Mesothelial cell of epicardium (in vitro differentiated cells): ENCODE measurements at regions not wholly inside any gene's neighbourhood (a gene's known extent, or its start where the extent isn't known, plus 50 kb on each side); places are given as distances from the start of the nearest gene placed in this dataset.

Source experiments
- DNase-seq, 2 experiments: peaks; one replicate each; pipeline ENCODE4 v3.0.0; 2021; ENCODE audit warnings: low spot score in 2 of 2; ENCODE audit not compliant: unreplicated experiment in 2 of 2
- H3K27ac Mint-ChIP-seq: 2 replicates; pipeline ENCODE4 v1.8.0; 2021; ENCODE audit warnings: mixed read lengths
- H3K27me3 Mint-ChIP-seq: 2 replicates; pipeline ENCODE4 v1.8.0; 2021; ENCODE audit warnings: low read depth, mixed read lengths
- H3K36me3 Mint-ChIP-seq: 2 replicates; pipeline ENCODE4 v1.8.0; 2021; ENCODE audit warnings: mixed read lengths
- H3K4me1 Mint-ChIP-seq: 2 replicates; pipeline ENCODE4 v1.8.0; 2021; ENCODE audit warnings: mixed read lengths
- H3K4me3 Mint-ChIP-seq: 2 replicates; pipeline ENCODE4 v1.8.0; 2021; ENCODE audit warnings: mild to moderate bottlenecking, moderate library complexity, mixed read lengths
- H3K9me3 Mint-ChIP-seq: 2 replicates; pipeline ENCODE4 v1.8.0; 2021; ENCODE audit warnings: mixed read lengths
- CTCF ChIP-seq: fragments of 200-600 bp; sonication (generic); IDR thresholded peaks from one replicate; pipeline ENCODE4 v1.5.0; 2021; ENCODE audit warnings: antibody characterized with exemption; ENCODE audit not compliant: unreplicated experiment

GRCh38 chr2:193566886-193567285 lies 1372.2 kb upstream of the TMEFF2 start:
- peaks cover 3% of the 10 kb centered on the region for H3K4me1 Mint-ChIP-seq
- H3K27ac Mint-ChIP-seq = no peak overlapping the region
- H3K36me3 Mint-ChIP-seq = peaks cover 3% of the 10 kb centered on the region
- no peak overlapping the region for H3K4me3 Mint-ChIP-seq
- no peak for DNase-seq
- no peak for TF ChIP-seq CTCF
- H3K9me3 Mint-ChIP-seq = peaks cover 28% of the 10 kb centered on the region
- no peaks in the 10 kb centered on the region for H3K27me3 Mint-ChIP-seq

GRCh38 chr2:193566276-193566675 lies 1371.5 kb upstream of the TMEFF2 start:
- TF ChIP-seq CTCF = no peak
- H3K4me1 Mint-ChIP-seq = peaks cover 3% of the 10 kb centered on the region
- peaks cover 28% of the 10 kb centered on the region for H3K9me3 Mint-ChIP-seq
- H3K27ac Mint-ChIP-seq = no peak overlapping the region
- no peak overlapping the region for H3K4me3 Mint-ChIP-seq
- peaks cover 3% of the 10 kb centered on the region for H3K36me3 Mint-ChIP-seq
- no peak for DNase-seq
- no peaks in the 10 kb centered on the region for H3K27me3 Mint-ChIP-seq

- no peak overlapping the region for H3K4me3 Mint-ChIP-seq
- peaks cover 3% of the 10 kb centered on the region for H3K4me1 Mint-ChIP-seq
- TF ChIP-seq CTCF = no peak
- H3K27me3 Mint-ChIP-seq = no peaks in the 10 kb centered on the region
- DNase-seq = no peak
- no peak overlapping the region for H3K27ac Mint-ChIP-seq
- no peaks in the 10 kb centered on the region for H3K9me3 Mint-ChIP-seq
- H3K36me3 Mint-ChIP-seq = no peaks in the 10 kb centered on the region
Measured at GRCh38 chr2:193562031-193562430, 1367.3 kb upstream of the TMEFF2 start.

- Mint-ChIP-seq H3K9me3 (no peaks in the 10 kb centered on the region), H3K27ac (no peak overlapping the region)
- no peak for DNase-seq
Measured at GRCh38 chr2:193561054-193561453, 1366.3 kb upstream of the TMEFF2 start.

GRCh38 chr2:193556766-193557470 lies 1362.2 kb upstream of the TMEFF2 start:
- TF ChIP-seq CTCF = no peak
- Mint-ChIP-seq H3K9me3 (peaks cover 4% of the 10 kb centered on the region), H3K27ac (no peak overlapping the region), H3K36me3 (no peaks in the 10 kb centered on the region), H3K4me3 (no peak overlapping the region), H3K27me3 (no peaks in the 10 kb centered on the region), H3K4me1 (no peaks in the 10 kb centered on the region)
- DNase-seq = no peak

More at GRCh38 chr2:193561054-193561453, 1366.3 kb upstream of the TMEFF2 start:
- no peak for TF ChIP-seq CTCF
- Mint-ChIP-seq H3K27me3 (no peaks in the 10 kb centered on the region), H3K4me3 (no peak overlapping the region), H3K4me1 (peaks cover under 1% of the 10 kb centered on the region), H3K36me3 (no peaks in the 10 kb centered on the region)
